WTC11 (cell line): ENCODE measurements at regions not wholly inside any gene's neighbourhood (a gene's known extent, or its start where the extent isn't known, plus 50 kb on each side); places are given as distances from the start of the nearest gene placed in this dataset.

ENCODE experiments used
- ATAC-seq: fragments of 200-7000 bp; cut with Tn5 transposase; 2 replicates; pipeline ENCODE4 v1.10.0; 2021; ENCODE audit warnings: mild to moderate bottlenecking, moderate library complexity
- CTCF ChIA-PET: fragments of 300-600 bp; sonication (Branson Sonifier 250); formaldehyde crosslinking; loops from one replicate; lab custom pipeline; 2021; ENCODE audit warnings: antibody characterized with exemption; lab: Charles Lee
- POLR2A ChIA-PET: fragments of 350-600 bp; sonication (Branson Sonifier 250); formaldehyde crosslinking; loops from one replicate; lab custom pipeline; 2021; ENCODE audit warnings: antibody characterized with exemption; lab: Charles Lee
- DNase-seq: peaks from one replicate; pipeline ENCODE4 v3.0.0; 2021; ENCODE audit warnings: low spot score
- H3K27ac Mint-ChIP-seq: 2 replicates; pipeline ENCODE4 v1.8.0; 2021; ENCODE audit warnings: mixed read lengths
- H3K27me3 Mint-ChIP-seq: 2 replicates; pipeline ENCODE4 v1.8.0; 2021; ENCODE audit warnings: low read depth, mild to moderate bottlenecking, moderate library complexity, mixed read lengths
- H3K36me3 Mint-ChIP-seq: 2 replicates; pipeline ENCODE4 v1.8.0; 2021; ENCODE audit warnings: mixed read lengths
- H3K4me1 Mint-ChIP-seq: 2 replicates; pipeline ENCODE4 v1.8.0; 2022; ENCODE audit warnings: mixed read lengths
- H3K4me3 Mint-ChIP-seq: 2 replicates; pipeline ENCODE4 v1.8.0; 2021; ENCODE audit warnings: mild to moderate bottlenecking, moderate library complexity, mixed read lengths
- H3K9me3 Mint-ChIP-seq: 2 replicates; pipeline ENCODE4 v1.8.0; 2021; ENCODE audit warnings: mixed read lengths
- CBFB ChIP-seq: sonication (generic); formaldehyde crosslinking; IDR thresholded peaks from 2 replicates; pipeline ENCODE4 v1.8.1; 2022; ENCODE audit warnings: mild to moderate bottlenecking, low read depth, missing genetic modification reagents
- CTCF ChIP-seq: fragments of 200-600 bp; IDR thresholded peaks from 2 replicates; pipeline ENCODE4 v1.8.0; 2022; ENCODE audit warnings: antibody characterized with exemption
- ELF4 ChIP-seq: sonication (generic); formaldehyde crosslinking; IDR thresholded peaks from 2 replicates; pipeline ENCODE4 v1.8.1; 2022; ENCODE audit warnings: low read depth, mild to moderate bottlenecking, moderate library complexity, missing genetic modification reagents
- ETV6 ChIP-seq: sonication (generic); formaldehyde crosslinking; IDR thresholded peaks from 2 replicates; pipeline ENCODE4 v1.8.1; 2022; ENCODE audit warnings: mild to moderate bottlenecking, missing genetic modification reagents
- GABPB1 ChIP-seq: sonication (generic); formaldehyde crosslinking; IDR thresholded peaks from 2 replicates; pipeline ENCODE4 v1.8.1; 2023; ENCODE audit warnings: mild to moderate bottlenecking, missing genetic modification reagents
- KAT7 ChIP-seq: sonication (generic); formaldehyde crosslinking; IDR thresholded peaks from 2 replicates; pipeline ENCODE4 v1.8.1; 2023; ENCODE audit warnings: missing genetic modification reagents, mild to moderate bottlenecking, borderline replicate concordance
- MYBL2 ChIP-seq: sonication (generic); formaldehyde crosslinking; IDR thresholded peaks from 2 replicates; pipeline ENCODE4 v1.8.1; 2023; ENCODE audit warnings: mild to moderate bottlenecking, moderate library complexity, missing genetic modification reagents
- NR1H2 ChIP-seq: sonication (generic); formaldehyde crosslinking; IDR thresholded peaks from 2 replicates; pipeline ENCODE4 v1.9.0; 2021; ENCODE audit warnings: mild to moderate bottlenecking, moderate library complexity, missing genetic modification reagents
- PRRX2 ChIP-seq: fragments of 250-450 bp; sonication (Bioruptor Pico); IDR thresholded peaks from 2 replicates; pipeline ENCODE4 v1.8.0; 2021; ENCODE audit warnings: mild to moderate bottlenecking
- SMAD4 ChIP-seq: sonication (generic); formaldehyde crosslinking; IDR thresholded peaks from 2 replicates; pipeline ENCODE4 v1.8.0; 2022; ENCODE audit warnings: mild to moderate bottlenecking, missing genetic modification reagents
- TCF7 ChIP-seq: sonication (generic); formaldehyde crosslinking; IDR thresholded peaks from 2 replicates; pipeline ENCODE4 v1.8.0; 2022; ENCODE audit warnings: mild to moderate bottlenecking, low read depth, missing genetic modification reagents, moderate library complexity
- ZNF138 ChIP-seq: sonication (generic); formaldehyde crosslinking; conservative IDR thresholded peaks from 2 replicates; pipeline ENCODE4 v1.8.1; 2022; ENCODE audit warnings: mild to moderate bottlenecking, moderate library complexity, missing genetic modification reagents
- ZNF219 ChIP-seq: sonication (generic); formaldehyde crosslinking; IDR thresholded peaks from 2 replicates; pipeline ENCODE4 v1.8.0; 2023; ENCODE audit warnings: missing genetic modification reagents, mild to moderate bottlenecking, borderline replicate concordance
- ZNF263 ChIP-seq: sonication (generic); formaldehyde crosslinking; IDR thresholded peaks from 2 replicates; pipeline ENCODE4 v1.8.1; 2022; ENCODE audit warnings: low read depth, mild to moderate bottlenecking, moderate library complexity, missing genetic modification reagents
- ZNF423 ChIP-seq: fragments of 250-450 bp; sonication (Bioruptor Pico); IDR thresholded peaks from 2 replicates; pipeline ENCODE4 v2.1.2; 2022; ENCODE audit warnings: mild to moderate bottlenecking, moderate library complexity
- TF ChIP-seq, protein P1 (sequence below): sonication (generic); formaldehyde crosslinking; IDR thresholded peaks from 2 replicates; pipeline ENCODE4 v1.8.0; 2022; ENCODE audit warnings: mild to moderate bottlenecking, missing genetic modification reagents
- TF ChIP-seq, protein P2 (sequence below): fragments of 250-450 bp; sonication (Bioruptor Pico); IDR thresholded peaks from 2 replicates; pipeline ENCODE4 v1.8.0; 2021; ENCODE audit warnings: mild to moderate bottlenecking

- Mint-ChIP-seq H3K4me1 (peaks cover 7% of the 10 kb centered on the region), H3K27me3 (no peaks in the 10 kb centered on the region), H3K9me3 (peaks cover 23% of the 10 kb centered on the region), H3K4me3 (no peak overlapping the region), H3K27ac (no peak overlapping the region), H3K36me3 (no peaks in the 10 kb centered on the region)
- DNase-seq (no peak), ATAC-seq (no peak)
- CTCF ChIA-PET: no interaction called here
- TF ChIP-seq TCF7 (CRISPR knock-in tag) (no peak), MYBL2 (CRISPR knock-in tag) (no peak), KAT7 (no peak)
- POLR2A ChIA-PET: no interaction called here
Measured at GRCh38 chr5:39720136-39720535, 295.4 kb upstream of the DAB2 start.

DNA sequence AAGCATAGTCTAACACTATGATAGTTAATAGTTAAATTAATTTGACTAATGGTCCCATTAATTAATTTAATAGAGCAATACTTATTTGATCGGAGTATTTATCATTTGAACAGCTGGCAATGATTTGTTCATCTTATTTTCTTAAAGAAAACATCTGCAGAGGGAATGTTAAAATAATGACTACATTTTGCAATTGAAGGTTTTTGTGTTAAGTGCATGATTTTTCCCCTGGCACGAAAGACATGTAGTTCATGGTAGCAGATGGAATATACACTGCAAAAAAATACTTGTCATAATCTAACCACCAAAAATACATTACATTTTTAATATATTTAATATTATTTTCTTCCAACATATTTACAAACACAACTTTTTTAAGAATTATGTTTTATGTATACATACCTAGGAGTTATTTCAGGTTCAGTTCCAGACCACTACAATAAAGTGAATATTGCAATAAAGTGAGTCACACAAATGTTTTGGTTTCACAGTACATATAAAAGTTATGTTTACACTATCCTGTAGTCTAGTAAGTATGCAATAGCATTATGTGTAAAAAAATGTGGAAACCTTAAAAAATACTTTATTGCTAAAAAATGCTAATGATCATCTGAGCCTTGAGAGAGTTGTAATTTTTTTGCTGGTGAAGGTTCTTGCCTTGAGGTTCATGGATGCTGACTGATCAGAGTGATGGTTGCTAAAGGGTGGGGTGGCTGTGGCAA is 292.6 kb upstream of the DAB2 start:
- peaks cover 10% of the 10 kb centered on the region for H3K4me1 Mint-ChIP-seq
- DNase-seq (no peak), ATAC-seq (no peak)
- ChIA-PET CTCF (interaction anchor here (0.8 to 1.5 kb wide), 2 partner anchors 20 to 449 kb away, joined by 3 read pairs; no protein-coding TSS in a partner anchor), POLR2A (no interaction called here)
- H3K9me3 Mint-ChIP-seq: peaks cover 22% of the 10 kb centered on the region
- H3K4me3 Mint-ChIP-seq: no peak overlapping the region
- H3K27me3 Mint-ChIP-seq: no peaks in the 10 kb centered on the region
- TF ChIP-seq ZNF219 (no peak), CBFB (no peak)
- TF ChIP-seq, protein P1, sequence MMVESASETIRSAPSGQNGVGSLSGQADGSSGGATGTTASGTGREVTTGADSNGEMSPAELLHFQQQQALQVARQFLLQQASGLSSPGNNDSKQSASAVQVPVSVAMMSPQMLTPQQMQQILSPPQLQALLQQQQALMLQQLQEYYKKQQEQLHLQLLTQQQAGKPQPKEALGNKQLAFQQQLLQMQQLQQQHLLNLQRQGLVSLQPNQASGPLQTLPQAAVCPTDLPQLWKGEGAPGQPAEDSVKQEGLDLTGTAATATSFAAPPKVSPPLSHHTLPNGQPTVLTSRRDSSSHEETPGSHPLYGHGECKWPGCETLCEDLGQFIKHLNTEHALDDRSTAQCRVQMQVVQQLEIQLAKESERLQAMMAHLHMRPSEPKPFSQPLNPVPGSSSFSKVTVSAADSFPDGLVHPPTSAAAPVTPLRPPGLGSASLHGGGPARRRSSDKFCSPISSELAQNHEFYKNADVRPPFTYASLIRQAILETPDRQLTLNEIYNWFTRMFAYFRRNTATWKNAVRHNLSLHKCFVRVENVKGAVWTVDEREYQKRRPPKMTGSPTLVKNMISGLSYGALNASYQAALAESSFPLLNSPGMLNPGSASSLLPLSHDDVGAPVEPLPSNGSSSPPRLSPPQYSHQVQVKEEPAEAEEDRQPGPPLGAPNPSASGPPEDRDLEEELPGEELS: no peak
- TF ChIP-seq, protein P2, sequence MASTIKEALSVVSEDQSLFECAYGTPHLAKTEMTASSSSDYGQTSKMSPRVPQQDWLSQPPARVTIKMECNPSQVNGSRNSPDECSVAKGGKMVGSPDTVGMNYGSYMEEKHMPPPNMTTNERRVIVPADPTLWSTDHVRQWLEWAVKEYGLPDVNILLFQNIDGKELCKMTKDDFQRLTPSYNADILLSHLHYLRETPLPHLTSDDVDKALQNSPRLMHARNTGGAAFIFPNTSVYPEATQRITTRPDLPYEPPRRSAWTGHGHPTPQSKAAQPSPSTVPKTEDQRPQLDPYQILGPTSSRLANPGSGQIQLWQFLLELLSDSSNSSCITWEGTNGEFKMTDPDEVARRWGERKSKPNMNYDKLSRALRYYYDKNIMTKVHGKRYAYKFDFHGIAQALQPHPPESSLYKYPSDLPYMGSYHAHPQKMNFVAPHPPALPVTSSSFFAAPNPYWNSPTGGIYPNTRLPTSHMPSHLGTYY (CRISPR knock-in tag): no peak
- H3K36me3 Mint-ChIP-seq: no peaks in the 10 kb centered on the region
- H3K27ac Mint-ChIP-seq: no peak overlapping the region

- Mint-ChIP-seq H3K36me3 (no peaks in the 10 kb centered on the region), H3K27ac (peak overlapping the region; percentile 83), H3K27me3 (no peaks in the 10 kb centered on the region), H3K9me3 (peaks cover 15% of the 10 kb centered on the region), H3K4me1 (peaks cover 10% of the 10 kb centered on the region), H3K4me3 (no peak overlapping the region)
- DNase-seq: peak; percentile 53
- TF ChIP-seq ZNF423: peak; percentile 23; the same call in 1 of the 2 replicates
- TF ChIP-seq ZNF138 (CRISPR knock-in tag): no peak
- TF ChIP-seq GABPB1 (CRISPR knock-in tag): peak; percentile 99
- CTCF ChIA-PET: interaction anchor here (0.6 to 1.5 kb wide), 4 partner anchors 21 to 450 kb away, joined by 3 to 4 read pairs (median 3); no protein-coding TSS in a partner anchor
- POLR2A ChIA-PET: no interaction called here
- ATAC-seq: peak; percentile 99
Measured at GRCh38 chr5:39716532-39717028, 291.8 kb upstream of the DAB2 start.

DNA sequence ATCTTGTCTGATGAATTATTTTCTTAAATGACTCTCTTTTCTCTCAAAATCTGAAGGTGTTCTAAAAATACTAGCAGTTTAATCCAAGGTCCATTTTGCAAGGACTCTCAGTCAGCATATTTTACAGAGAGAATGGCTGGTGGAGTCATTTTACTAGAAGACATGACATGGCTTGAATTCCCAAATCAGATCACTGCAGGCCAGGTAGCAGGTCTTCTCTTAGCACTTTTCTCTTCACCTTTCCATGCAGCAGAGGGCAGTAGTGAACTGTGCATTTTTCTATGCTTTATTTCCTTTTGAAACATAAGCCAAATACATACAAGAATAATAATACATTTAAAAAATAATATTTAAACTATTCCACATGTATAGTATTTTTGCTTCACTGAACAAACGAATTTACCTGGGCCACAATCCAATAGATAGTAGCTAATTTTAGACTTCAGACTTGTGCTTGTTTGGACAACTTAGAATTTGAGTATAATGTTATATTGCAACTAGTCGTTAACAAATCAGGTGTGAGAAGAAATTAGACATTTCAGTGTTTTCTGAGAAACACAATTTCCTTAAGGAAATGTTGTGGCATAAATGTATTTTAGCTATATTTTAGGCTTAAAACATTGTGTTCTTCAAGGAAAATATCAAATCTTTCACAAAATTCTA is 289.4 kb upstream of the DAB2 start:
- H3K4me1 Mint-ChIP-seq: peaks cover 10% of the 10 kb centered on the region
- POLR2A ChIA-PET: no interaction called here
- H3K4me3 Mint-ChIP-seq: no peak overlapping the region
- DNase-seq (peak; percentile 21), ATAC-seq (peak; percentile 47)
- no peak overlapping the region; the same call in 1 of the 2 replicates for H3K27ac Mint-ChIP-seq
- H3K9me3 Mint-ChIP-seq: no peaks in the 10 kb centered on the region
- CTCF ChIA-PET: interaction anchor here (0.7 to 1.2 kb wide), 4 partner anchors 92 to 428 kb away, joined by 3 read pairs; no protein-coding TSS in a partner anchor
- H3K27me3 Mint-ChIP-seq: no peaks in the 10 kb centered on the region
- H3K36me3 Mint-ChIP-seq: no peaks in the 10 kb centered on the region
- no peak for TF ChIP-seq SMAD4 (CRISPR knock-in tag)
- TF ChIP-seq CTCF: peak; percentile 55; the same call in 1 of the 2 replicates
- no peak for TF ChIP-seq ZNF263 (CRISPR knock-in tag)
- TF ChIP-seq NR1H2: no peak
- no peak for TF ChIP-seq PRRX2
- TF ChIP-seq ELF4 (CRISPR knock-in tag): no peak
- TF ChIP-seq ETV6: no peak
